Muscle of leg (tissue), 3 donors: ENCODE measurements at regions not wholly inside any gene's neighbourhood (a gene's known extent, or its start where the extent isn't known, plus 50 kb on each side); places are given as distances from the start of the nearest gene placed in this dataset.

Experiments used
- DNase-seq: peaks from one replicate; pipeline ENCODE4 v3.0.0; 2013
- H3K27ac ChIP-seq: one replicate; pipeline ENCODE4 v1.5.1; 2013; ENCODE audit warnings: mild to moderate bottlenecking, low read length, control low read depth
- H3K27me3 ChIP-seq: one replicate; pipeline ENCODE4 v1.6.1; 2013; ENCODE audit warnings: low read length; ENCODE audit not compliant: control insufficient read depth, insufficient read depth
- H3K36me3 ChIP-seq: one replicate; pipeline ENCODE4 v1.6.1; 2013; ENCODE audit warnings: low read length; ENCODE audit not compliant: control insufficient read depth, insufficient read depth
- H3K4me1 ChIP-seq: one replicate; pipeline ENCODE4 v1.6.1; 2013; ENCODE audit warnings: low read length; ENCODE audit not compliant: control insufficient read depth, insufficient read depth
- H3K4me3 ChIP-seq: one replicate; pipeline ENCODE4 v1.5.1; 2013; ENCODE audit warnings: low read length, control low read depth
- H3K9me3 ChIP-seq: replicated peaks from 2 replicates; pipeline ENCODE4 v1.6.1; 2013; ENCODE audit warnings: low read depth, low read length; ENCODE audit not compliant: control insufficient read depth
- WGBS: methylation state at CpG from one replicate; pipeline ENCODE4 v1.1.5; 2013; ENCODE audit warnings: missing lambda C conversion rate; ENCODE audit not compliant: insufficient coverage; 5-methylcytosine and 5-hydroxymethylcytosine counted together

DNA sequence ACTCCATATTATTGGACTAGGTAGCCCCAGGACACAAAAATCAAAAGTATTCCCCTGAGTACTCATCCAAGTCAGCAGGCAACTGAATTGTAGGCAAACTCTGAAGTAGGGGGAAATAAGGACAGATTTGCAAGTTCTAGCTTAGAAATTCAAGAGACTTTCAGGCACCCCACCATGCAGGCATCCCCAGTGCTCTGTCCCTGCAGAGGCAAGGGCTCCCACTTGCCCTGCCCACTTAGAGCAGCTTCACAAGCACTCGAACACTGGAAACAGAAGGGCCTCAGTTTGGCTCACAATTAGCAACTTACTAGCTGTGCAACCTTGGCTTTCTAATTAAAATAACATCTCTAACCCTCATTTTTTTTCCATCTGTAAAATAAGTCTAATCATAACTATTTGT lies 209.2 kb downstream of the C7orf25 start:
- 29% methylated on average over 1 of the region's 1 CpG for WGBS
- Histone ChIP-seq H3K27ac (no peak overlapping the region), H3K4me1 (peaks cover 12% of the 10 kb centered on the region), H3K27me3 (no peaks in the 10 kb centered on the region), H3K9me3 (peaks cover 2% of the 10 kb centered on the region), H3K4me3 (no peak overlapping the region), H3K36me3 (no peaks in the 10 kb centered on the region)
- DNase-seq = no peak

DNA sequence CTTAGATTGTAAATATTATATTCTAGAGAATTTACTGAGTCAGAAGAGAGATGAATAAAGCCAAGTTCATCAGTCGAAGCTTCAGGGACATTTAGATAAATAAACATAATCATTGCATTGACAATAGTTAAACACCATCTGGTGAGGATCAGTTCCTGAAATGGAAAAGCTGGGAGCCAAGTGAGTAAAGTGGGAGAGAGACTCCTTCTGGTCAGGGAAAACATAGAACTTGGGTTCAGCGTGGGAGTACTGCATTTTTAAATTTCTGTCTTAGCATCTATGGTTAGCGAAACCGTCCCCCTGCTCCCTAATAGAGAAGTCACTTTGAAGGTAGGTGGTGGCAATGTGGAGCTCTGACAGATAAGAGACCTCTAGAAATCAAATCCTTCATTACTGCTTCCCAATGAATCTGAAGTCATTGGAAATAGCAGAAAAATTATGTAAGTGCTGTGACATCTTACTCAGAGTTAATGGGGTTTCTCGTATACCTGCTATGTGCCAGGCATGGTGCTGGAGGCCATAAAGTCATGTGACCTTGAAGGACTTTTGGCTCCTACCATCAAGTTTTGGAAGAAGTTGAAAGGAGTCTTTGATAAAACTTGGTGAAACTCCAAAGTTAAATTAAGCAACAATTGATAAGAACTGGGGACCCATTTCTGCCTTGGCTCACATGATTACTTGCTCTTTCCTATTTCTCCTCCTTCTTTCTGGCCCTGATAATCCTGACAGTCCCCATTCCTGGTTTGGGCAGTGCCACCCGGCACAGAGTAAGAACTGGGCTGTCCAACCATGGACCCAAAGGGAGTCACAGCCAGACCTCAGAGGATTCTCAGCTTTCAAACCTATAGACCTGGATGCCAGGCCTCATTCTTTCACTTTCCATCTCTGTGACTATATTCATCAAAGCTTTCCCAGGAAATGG lies 211.2 kb downstream of the C7orf25 start:
- no peak overlapping the region for H3K4me3 ChIP-seq
- 89% methylated on average over 2 of the region's 6 CpGs for WGBS
- peak overlapping the region; percentile 38 for H3K27ac ChIP-seq
- H3K27me3 ChIP-seq = no peaks in the 10 kb centered on the region
- DNase-seq = peak; percentile 85
- H3K4me1 ChIP-seq = peaks cover 14% of the 10 kb centered on the region
- no peaks in the 10 kb centered on the region for H3K36me3 ChIP-seq
- no peaks in the 10 kb centered on the region for H3K9me3 ChIP-seq

DNA sequence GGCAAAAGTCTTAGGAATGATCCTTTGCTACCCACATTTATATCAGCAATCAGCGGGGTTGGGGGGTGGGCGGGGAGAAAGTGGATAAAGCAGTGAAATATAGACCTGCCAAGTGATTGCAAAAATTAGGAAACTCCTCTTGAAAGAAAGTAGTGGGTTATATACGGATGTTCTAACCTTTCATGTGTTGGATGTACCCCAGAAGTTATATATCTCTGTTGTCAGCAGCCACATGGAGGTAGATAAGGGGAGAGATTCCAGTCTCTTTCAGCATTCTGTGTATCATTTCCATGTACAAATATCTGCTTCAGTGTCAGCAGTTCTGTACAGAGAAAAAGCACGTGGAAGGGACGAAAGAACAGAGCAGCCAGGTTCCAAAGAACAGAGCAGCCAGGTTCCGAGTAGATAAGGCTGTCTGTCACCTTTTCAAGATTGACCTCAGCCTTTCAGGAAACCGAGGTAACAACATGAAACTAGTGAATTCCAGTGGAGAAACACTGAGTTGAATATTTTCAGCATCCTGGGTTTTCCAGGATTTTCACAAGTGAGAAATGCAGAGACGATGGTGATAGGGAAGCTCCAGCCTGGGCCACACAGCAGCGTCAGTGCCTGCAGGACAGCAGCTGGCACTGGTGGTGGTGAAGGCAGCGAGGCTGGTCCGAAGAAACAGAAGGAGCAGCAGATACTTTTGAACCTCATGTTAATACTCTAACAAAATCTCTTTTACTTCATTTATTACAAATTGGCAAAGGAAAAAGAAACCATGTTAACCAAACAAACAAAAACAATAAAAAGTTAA lies 212.3 kb downstream of the C7orf25 start:
- WGBS = 51% methylated on average over 7 of the region's 11 CpGs
- Histone ChIP-seq H3K27ac (peak overlapping the region; percentile 65), H3K9me3 (no peaks in the 10 kb centered on the region), H3K36me3 (no peaks in the 10 kb centered on the region), H3K4me3 (no peak overlapping the region), H3K4me1 (peaks cover 23% of the 10 kb centered on the region), H3K27me3 (no peaks in the 10 kb centered on the region)
- no peak for DNase-seq

DNA sequence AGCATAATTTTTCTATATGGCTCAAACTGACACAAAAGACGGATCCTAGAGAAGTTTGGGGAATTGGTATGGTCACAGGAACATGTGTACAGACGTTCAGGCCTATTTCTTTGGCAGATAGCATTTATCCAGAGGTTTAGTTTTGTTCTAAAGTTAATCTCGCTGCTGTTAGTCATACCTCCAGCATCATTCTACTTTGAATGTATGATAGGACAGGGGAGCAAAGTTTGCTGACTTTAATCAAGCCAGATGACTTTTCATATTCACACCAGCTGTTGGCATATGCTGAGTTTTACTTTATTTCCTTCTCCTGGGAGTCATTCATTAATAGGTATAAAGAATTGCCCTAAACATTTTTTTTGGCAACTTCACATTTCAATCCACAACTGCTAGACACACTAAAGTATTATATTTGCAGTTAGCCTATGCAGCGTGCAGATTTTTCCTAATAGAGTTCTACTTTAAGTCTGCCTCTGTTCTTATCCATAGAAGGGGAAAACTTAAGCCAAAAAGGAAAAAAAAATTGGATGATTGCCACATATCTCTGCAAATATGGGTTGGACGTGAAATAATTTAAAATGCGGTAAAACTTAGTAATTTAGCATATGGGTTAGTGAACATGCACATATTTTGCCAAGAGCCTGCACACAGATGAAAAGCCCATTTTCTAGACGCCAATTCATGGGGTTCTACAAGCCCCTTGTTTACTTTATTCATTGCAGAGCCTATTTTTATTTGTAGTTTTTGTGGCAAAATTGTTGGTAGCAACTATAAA lies 213.1 kb downstream of the C7orf25 start:
- DNase-seq = peak; percentile 91
- H3K27ac ChIP-seq = no peak overlapping the region
- no peaks in the 10 kb centered on the region for H3K27me3 ChIP-seq
- H3K4me3 ChIP-seq = no peak overlapping the region
- no peaks in the 10 kb centered on the region for H3K36me3 ChIP-seq
- no CpG with 5 or more reads among the region's 7 CpGs for WGBS
- H3K4me1 ChIP-seq = peaks cover 25% of the 10 kb centered on the region
- H3K9me3 ChIP-seq = no peaks in the 10 kb centered on the region

DNA sequence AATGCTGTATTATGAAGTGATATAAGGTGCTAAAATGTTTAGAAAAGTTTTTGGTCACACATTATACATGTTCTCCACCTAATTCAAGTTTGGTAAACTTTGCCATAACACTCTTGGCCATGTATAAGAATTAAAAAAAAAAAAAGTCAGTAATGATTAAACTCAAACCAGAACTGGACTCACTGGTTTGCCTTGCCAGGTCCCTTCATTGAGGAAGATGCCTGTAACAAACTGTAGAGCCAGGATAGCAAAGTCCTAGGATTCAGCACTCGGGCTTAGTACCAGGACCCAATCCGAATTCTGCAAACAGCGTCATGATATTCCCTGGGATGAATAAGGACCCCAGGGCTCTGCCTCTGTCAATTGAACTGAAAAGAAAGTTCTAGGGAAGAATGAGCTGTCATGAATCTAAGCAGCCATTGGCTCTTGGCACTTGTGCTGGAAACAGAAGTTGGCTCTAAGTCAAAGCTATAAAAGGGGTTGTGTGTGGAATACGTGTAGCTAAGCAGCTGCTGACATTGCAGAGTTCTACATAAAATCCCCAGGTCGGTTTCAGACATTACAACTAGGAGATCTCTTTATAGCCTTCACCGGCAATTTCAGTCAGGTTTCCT lies 216.9 kb downstream of the C7orf25 start:
- WGBS = 58% methylated on average over 3 of the region's 6 CpGs
- peaks cover 38% of the 10 kb centered on the region for H3K4me1 ChIP-seq
- peak overlapping the region; percentile 75 for H3K27ac ChIP-seq
- H3K36me3 ChIP-seq = no peaks in the 10 kb centered on the region
- DNase-seq = peak; percentile 96
- H3K4me3 ChIP-seq = no peak overlapping the region
- H3K27me3 ChIP-seq = no peaks in the 10 kb centered on the region
- H3K9me3 ChIP-seq = no peaks in the 10 kb centered on the region

DNA sequence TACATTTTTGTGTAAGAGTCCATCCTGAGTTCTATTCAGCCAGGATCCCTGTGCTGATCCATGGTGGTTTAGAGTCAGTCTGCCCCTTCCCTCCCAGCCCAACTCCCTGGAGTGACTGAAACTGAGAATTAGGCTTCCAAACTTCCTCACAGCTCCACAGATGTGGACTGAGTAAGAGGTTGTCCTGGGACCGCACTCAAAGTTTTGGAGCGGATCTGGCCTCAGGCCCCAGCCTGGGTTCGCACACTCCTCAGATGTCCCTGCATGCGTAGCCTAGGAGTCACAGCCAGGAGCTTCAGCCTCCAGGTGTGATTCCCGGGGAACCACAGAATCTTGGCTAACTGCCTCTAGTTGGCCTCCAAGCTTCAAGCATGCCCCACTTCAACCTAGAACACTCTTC lies 218.1 kb downstream of the C7orf25 start:
- WGBS = 49% methylated on average over 5 of the region's 5 CpGs

DNA sequence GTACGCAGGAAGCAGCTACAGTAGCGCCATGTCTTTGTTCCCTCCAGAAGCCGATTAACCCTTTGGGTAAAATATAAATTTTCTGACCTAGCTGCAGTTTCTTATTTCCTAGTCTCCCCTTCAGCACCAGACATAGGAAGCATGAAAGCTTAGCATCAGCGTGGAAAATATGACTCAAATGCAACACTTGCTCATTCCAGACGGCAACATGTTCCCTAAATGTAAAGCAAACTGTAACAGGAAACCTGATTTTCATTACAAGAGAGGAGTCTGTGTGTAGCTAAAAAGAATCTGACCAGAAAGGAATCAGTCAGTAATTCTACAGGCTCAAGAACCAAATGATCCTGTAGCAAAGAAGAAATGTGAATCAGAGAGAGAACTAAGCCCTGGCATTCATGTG lies 219.2 kb downstream of the C7orf25 start:
- no peaks in the 10 kb centered on the region for H3K9me3 ChIP-seq
- no peak overlapping the region for H3K4me3 ChIP-seq
- peaks cover 26% of the 10 kb centered on the region for H3K4me1 ChIP-seq
- peak; percentile 95 for DNase-seq
- no peaks in the 10 kb centered on the region for H3K36me3 ChIP-seq
- H3K27me3 ChIP-seq = no peaks in the 10 kb centered on the region
- peak overlapping the region; percentile 59 for H3K27ac ChIP-seq
- no CpG with 5 or more reads among the region's 5 CpGs for WGBS

More for the DNA sequence above, 218.1 kb downstream of the C7orf25 start:
- peak overlapping the region; percentile 15 for H3K27ac ChIP-seq
- H3K4me1 ChIP-seq = peaks cover 31% of the 10 kb centered on the region
- no peaks in the 10 kb centered on the region for H3K9me3 ChIP-seq
- no peak overlapping the region for H3K4me3 ChIP-seq
- DNase-seq = peak; percentile 86
- no peaks in the 10 kb centered on the region for H3K27me3 ChIP-seq
- H3K36me3 ChIP-seq = no peaks in the 10 kb centered on the region

DNA sequence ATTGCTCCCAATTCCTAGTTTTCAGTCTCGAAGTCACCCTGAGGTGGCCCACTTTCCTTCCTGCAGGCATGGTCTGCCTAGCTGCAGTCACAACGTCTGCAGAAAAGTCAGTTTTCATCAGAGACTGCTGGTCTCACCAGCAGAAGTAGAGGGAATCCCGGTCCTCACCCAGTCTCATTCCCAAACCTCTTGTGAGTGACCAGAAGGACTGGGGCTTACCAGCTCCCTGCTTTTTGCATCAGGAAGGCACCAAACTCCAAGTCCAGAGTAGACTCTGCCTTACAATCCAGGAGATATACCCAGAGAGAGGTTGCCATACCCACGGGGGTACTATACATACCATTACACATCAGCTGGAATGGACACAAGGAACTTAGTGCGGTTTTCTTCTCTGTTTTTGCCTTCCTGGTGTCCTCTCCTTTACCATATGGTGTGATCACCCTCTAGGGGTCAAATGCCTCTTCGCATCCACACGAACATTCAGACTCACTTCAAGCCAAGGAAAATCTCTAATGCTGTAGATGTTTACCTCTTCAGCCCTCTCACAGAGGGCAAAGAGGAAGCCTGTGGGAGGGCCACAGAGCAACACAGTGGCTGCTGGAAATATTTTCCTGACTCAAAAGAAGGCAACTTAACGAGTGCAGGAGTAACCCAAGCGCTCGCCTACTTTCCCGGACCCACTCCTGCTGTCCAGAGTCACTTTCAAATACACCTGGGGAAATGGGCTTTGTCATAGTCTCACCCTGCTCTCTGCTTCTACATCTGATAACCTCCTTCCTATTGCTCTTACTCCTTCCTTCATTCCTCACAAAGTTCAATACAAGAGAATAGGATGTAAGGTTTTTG lies 220.9 kb downstream of the C7orf25 start:
- peak; percentile 78 for DNase-seq
- H3K4me1 ChIP-seq = peaks cover 27% of the 10 kb centered on the region

DNA sequence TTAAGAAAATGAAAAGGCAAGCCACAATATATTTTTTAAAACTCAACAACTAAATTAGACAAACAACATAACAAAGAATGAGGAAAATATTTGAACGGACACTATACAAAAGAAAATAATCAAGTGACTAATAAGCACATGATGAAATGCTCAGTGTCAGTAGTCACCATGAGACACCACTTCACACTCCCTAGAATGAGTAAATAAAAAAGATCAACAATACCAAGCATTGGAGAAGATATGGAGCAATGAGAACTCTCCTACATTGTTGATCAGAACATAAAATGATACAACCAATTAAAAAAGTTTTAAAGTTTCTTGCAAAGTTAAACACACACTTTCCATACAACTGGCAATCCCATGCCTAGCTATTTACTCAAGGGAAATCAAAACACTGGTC lies 222.2 kb downstream of the C7orf25 start:
- H3K27ac ChIP-seq = no peak overlapping the region
- H3K9me3 ChIP-seq = no peaks in the 10 kb centered on the region
- no peak for DNase-seq
- no CpG with 5 or more reads among the region's 1 CpG for WGBS
- peaks cover 18% of the 10 kb centered on the region for H3K4me1 ChIP-seq
- H3K36me3 ChIP-seq = no peaks in the 10 kb centered on the region
- no peak overlapping the region for H3K4me3 ChIP-seq
- no peaks in the 10 kb centered on the region for H3K27me3 ChIP-seq

More for the DNA sequence above, 220.9 kb downstream of the C7orf25 start:
- Histone ChIP-seq H3K4me3 (no peak overlapping the region), H3K27me3 (no peaks in the 10 kb centered on the region), H3K9me3 (no peaks in the 10 kb centered on the region), H3K27ac (no peak overlapping the region), H3K36me3 (no peaks in the 10 kb centered on the region)
- 53% methylated on average over 11 of the region's 11 CpGs for WGBS
